Fibroblast of peridontal ligament (primary cell): ENCODE measurements at regions not wholly inside any gene's neighbourhood (a gene's known extent, or its start where the extent isn't known, plus 50 kb on each side); places are given as distances from the start of the nearest gene placed in this dataset.
"Not testable (repeated sequence)": the region's sequence is repeated elsewhere in the genome, so short reads cannot be mapped to it uniquely, and the experiment has no call there.

Experiments
- DNase-seq: peaks from one replicate; pipeline ENCODE4 v3.0.0-alpha.2; 2010; ENCODE audit errors: extremely low read depth

- DNase-seq = no peak
Measured at GRCh38 chr1:208717525-208717924, 473.3 kb upstream of the PLXNA2 start.

GRCh38 chr1:208722592-208722991 lies 478.4 kb upstream of the PLXNA2 start:
- no peak for DNase-seq

GRCh38 chr1:208724079-208724478 lies 479.9 kb upstream of the PLXNA2 start:
- no peak for DNase-seq

- DNase-seq = no peak
Measured at GRCh38 chr1:208728815-208729214, 484.6 kb upstream of the PLXNA2 start.

- DNase-seq = no peak
Measured at GRCh38 chr1:208731981-208732821, 488.0 kb upstream of the PLXNA2 start.

DNA sequence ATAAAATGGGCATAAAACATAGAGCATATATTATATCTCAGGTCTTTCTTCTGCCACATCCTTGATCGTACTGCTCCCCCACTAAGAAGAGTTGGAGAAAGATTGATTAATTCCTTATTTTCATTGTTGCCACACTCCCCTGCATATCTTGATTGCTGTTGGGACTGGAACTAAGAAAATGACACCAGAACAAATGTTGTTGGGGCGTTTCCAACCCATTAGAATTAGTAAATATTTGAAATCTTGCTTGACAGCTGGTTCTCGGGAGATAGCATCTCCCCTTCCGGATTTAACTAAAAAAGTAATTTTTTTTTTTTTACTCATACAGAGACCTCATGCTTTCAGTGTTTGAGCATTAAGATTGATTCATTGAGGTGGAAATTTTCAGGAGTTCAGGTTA lies 493.0 kb upstream of the PLXNA2 start:
- DNase-seq = no peak

GRCh38 chr1:208737922-208738321 lies 493.7 kb upstream of the PLXNA2 start:
- no peak for DNase-seq

DNA sequence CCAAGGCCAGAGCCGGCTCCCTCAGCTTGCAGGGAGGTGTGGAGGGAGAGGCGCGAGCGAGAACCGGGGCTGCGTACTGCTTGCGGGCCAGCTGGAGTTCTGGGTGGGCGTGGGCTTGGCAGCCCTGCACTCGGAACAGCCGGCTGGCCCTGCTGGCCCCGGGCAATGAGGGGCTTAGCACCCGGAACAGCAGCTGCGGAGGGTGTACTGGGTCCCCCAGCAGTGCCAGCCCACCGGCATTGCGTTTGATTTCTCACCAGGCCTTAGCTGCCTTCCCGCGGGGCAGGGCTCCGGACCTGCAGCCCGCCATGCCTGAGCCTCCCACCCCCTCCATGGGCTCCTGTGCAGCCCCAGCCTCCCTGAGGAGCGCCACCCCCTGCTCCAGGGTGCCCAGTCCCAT lies 495.5 kb upstream of the PLXNA2 start:
- not testable (repeated sequence) for DNase-seq

GRCh38 chr1:208741296-208741695 lies 497.1 kb upstream of the PLXNA2 start:
- no peak for DNase-seq

DNA sequence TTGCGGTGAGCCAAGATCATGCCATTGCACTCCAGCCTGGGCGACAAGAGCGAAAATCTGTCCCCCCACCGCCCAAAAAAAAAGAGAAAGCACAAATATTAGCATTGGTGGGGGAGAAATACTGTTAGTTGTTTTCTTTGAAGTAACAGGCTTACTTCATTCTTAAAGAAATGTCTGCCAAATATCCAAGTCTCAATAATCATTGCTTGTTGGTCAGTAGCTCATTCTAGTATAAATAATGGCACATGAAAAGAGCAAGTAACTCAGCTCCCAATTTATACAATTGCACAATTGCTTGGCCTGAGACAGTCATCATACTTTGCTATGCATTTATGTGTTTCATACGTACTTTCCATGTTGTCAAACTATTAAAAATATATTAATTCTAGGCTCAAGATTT lies 499.2 kb upstream of the PLXNA2 start:
- no peak for DNase-seq

DNA sequence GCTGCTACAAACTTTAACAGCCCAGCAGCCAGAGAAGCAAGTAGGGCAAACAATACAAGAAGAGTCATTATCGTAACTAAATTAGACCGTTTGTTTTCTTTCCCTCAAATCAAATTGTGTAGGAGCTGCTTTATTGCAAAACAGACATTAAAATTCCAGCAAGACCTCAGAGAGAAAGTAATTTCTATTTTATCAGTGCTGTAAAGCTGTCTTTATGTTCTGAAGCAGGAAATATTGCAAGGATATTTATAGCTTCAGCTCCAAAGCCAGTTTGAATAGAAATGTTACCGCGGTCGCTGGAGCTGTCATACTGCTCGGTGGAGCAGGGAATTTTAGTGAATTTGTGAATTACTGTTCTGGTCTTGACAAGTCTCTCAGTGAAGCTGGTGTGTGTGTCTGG lies 503.8 kb upstream of the PLXNA2 start:
- no peak for DNase-seq

- DNase-seq = no peak
Measured at GRCh38 chr1:208748387-208749165, 504.4 kb upstream of the PLXNA2 start.

DNA sequence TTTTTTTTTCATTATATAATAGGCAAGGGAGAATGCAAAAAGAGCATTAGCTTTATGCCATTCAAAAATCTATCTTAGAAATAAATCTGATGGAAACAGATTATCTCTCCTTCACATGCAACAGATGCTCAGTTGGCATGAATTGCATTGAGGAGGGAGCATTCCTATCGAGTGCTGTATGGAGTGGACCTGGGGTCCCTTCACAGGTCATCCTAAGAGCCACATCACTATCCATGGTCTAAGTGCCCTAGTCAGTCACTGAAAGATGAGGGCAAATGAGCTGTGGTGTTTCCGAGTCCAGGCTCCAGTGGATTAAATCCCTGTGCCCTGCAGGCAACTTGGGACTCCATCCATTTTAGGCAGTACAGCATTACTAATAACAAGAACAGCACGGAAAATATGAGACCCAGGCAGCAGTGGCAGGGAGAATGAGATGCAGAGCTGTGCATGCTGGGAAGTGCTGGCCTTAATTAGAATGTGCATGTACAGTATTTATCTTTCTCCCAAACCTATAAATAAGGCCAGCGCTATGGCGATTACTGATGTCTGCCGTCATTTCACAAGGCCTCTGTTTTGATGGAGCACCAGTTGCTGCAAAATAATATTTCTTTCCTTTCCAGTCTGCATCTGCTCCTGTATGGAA lies 512.3 kb upstream of the PLXNA2 start:
- DNase-seq = no peak

DNA sequence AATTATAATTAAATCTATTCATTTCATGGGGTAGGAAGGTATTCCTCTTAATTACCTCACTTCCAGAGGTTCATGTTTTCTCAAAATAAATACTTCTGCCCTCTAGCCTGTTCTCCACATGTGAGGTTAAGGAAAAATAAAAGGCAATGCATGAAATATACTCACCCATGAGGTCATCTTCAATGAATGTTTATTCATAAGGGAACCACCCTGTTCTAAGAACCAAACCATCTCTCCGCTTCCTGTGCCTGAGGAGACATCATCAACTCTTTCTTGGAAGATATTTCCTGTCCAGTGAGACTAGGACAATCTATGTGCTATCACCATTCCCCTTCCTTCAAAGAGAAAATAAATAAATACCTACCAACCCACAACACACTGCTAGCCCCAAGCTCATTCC lies 513.7 kb upstream of the PLXNA2 start:
- DNase-seq = no peak

GRCh38 chr1:208759255-208759654 lies 515.1 kb upstream of the PLXNA2 start:
- no peak for DNase-seq

- no peak for DNase-seq
Measured at GRCh38 chr1:208763971-208764370, 519.8 kb upstream of the PLXNA2 start.

DNA sequence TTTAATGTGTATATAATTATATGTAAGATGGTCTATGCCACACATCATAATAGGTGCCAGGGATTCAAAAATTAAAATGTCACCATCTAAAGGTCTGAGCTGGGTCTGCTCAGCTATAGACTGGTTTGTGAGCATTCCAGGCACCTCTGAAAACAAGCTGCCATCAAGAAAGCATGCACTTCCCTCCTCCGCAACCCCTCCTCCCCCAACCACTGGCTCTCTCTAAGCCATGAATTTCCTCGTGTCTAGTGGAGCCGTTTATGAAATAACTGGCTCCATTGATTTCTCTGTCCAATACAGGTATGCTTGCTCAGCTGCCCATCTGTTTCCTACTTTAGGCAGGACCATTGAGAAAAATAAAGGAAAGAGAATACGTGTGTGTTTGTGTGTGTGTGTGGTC lies 522.6 kb upstream of the PLXNA2 start:
- no peak for DNase-seq

DNA sequence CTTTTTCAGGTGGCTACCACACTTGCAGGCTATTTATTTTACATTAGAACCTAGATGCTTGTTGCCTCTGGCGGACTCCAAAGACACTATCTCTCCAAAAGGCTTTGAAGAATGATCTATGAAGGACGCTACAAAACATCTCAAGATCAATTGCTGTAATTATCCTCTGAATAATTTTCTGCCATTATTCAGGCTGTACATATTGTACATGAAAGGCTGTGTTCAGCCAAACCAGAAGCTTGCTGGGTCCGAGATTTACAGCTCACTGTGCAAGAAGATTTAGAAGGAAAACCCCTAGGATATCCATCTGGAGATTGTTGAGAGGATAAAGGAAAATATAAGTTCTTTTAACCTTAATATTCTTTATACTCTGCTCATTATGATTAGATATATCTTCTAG lies 523.6 kb upstream of the PLXNA2 start:
- DNase-seq = no peak

- no peak for DNase-seq
Measured at GRCh38 chr1:208772891-208773290, 528.7 kb upstream of the PLXNA2 start.

- no peak for DNase-seq
Measured at GRCh38 chr1:208775841-208776240, 531.7 kb upstream of the PLXNA2 start.

- no peak for DNase-seq
Measured at GRCh38 chr1:208778417-208778816, 534.2 kb upstream of the PLXNA2 start.

DNA sequence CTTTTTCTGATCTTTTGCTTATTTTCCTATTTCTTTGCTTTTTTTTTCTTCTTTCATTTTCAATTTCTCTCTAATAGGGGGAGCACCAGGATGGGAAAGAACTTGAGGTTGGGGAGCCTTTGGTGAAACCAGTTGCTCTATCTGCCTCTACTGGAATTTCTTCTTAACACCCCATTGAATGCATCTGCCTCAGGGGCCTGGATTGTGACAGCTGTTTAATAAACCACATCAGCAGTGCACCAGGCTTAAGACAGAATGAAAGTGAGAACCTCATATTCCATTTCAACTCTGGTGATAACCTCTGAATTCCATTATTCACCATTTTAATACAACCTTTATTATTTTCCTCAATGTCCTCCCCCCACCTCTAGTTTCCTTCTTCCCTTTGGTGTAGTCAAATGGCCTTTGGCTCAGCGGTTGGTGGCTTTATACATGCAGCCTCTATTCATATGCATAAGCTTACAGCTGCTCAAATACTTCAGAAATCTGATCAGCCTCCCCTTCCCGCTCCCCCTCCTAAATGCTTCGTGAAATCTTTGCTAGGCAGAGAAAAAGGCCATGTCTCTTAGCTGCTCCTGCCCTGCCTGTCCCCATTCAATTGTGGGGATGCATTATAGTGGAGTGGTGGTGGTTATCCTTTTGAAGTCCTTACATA lies 537.3 kb upstream of the PLXNA2 start:
- no peak for DNase-seq
